Ammon's horn (tissue), 1 donor: ENCODE measurements at regions not wholly inside any gene's neighbourhood (a gene's known extent, or its start where the extent isn't known, plus 50 kb on each side); places are given as distances from the start of the nearest gene placed in this dataset.
"Not testable (repeated sequence)": the region's sequence is repeated elsewhere in the genome, so short reads cannot be mapped to it uniquely, and the experiment has no call there.

Experiments
- DNase-seq: peaks from one replicate; pipeline ENCODE4 v3.0.0-alpha.2; 2016; ENCODE audit warnings: low spot score

- no peak for DNase-seq
Measured at GRCh38 chr19:27742041-27742440, 1470.9 kb downstream of the UQCRFS1 start.

- no peak for DNase-seq
Measured at GRCh38 chr19:27741236-27741635, 1471.7 kb downstream of the UQCRFS1 start.

GRCh38 chr19:27740396-27740795 lies 1472.6 kb downstream of the UQCRFS1 start:
- DNase-seq = no peak

GRCh38 chr19:27738569-27739193 lies 1474.3 kb downstream of the UQCRFS1 start:
- no peak for DNase-seq

GRCh38 chr19:27736225-27736624 lies 1476.7 kb downstream of the UQCRFS1 start:
- no peak for DNase-seq

- DNase-seq = no peak
Measured at GRCh38 chr19:27735314-27735713, 1477.6 kb downstream of the UQCRFS1 start.

- DNase-seq = no peak
Measured at GRCh38 chr19:27734496-27735220, 1478.3 kb downstream of the UQCRFS1 start.

GRCh38 chr19:27733551-27734266 lies 1479.2 kb downstream of the UQCRFS1 start:
- DNase-seq = no peak

- DNase-seq = no peak
Measured at GRCh38 chr19:27729332-27729731, 1483.6 kb downstream of the UQCRFS1 start.

- no peak for DNase-seq
Measured at GRCh38 chr19:27722625-27723024, 1490.3 kb downstream of the UQCRFS1 start.

- DNase-seq = no peak
Measured at GRCh38 chr19:27720155-27720554, 1492.8 kb downstream of the UQCRFS1 start.

- no peak for DNase-seq
Measured at GRCh38 chr19:27719034-27719433, 1493.9 kb downstream of the UQCRFS1 start.

GRCh38 chr19:27718234-27718633 lies 1494.7 kb downstream of the UQCRFS1 start:
- no peak for DNase-seq

- no peak for DNase-seq
Measured at GRCh38 chr19:27717825-27718224, 1495.1 kb downstream of the UQCRFS1 start.

GRCh38 chr19:27716922-27717321 lies 1496.0 kb downstream of the UQCRFS1 start:
- no peak for DNase-seq

- DNase-seq = no peak
Measured at GRCh38 chr19:27714857-27715256, 1498.1 kb downstream of the UQCRFS1 start.

GRCh38 chr19:27709496-27709895 lies 1503.5 kb downstream of the UQCRFS1 start:
- DNase-seq = no peak

GRCh38 chr19:27708986-27709385 lies 1504.0 kb downstream of the UQCRFS1 start:
- not testable (repeated sequence) for DNase-seq

GRCh38 chr19:27707026-27707425 lies 1505.9 kb downstream of the UQCRFS1 start:
- DNase-seq = not testable (repeated sequence)

- DNase-seq = no peak
Measured at GRCh38 chr19:27705896-27706295, 1507.1 kb downstream of the UQCRFS1 start.

GRCh38 chr19:27694361-27695055 lies 1518.4 kb downstream of the UQCRFS1 start:
- DNase-seq = no peak

GRCh38 chr19:27691991-27692390 lies 1521.0 kb downstream of the UQCRFS1 start:
- no peak for DNase-seq
